Middle frontal gyrus (tissue), 1 donor: ENCODE measurements at regions not wholly inside any gene's neighbourhood (a gene's known extent, or its start where the extent isn't known, plus 50 kb on each side); places are given as distances from the start of the nearest gene placed in this dataset.

Source experiments
- DNase-seq: peaks from one replicate; pipeline ENCODE4 v3.0.0-alpha.2; 2015; ENCODE audit warnings: low spot score; ENCODE audit errors: extremely low spot score

DNA sequence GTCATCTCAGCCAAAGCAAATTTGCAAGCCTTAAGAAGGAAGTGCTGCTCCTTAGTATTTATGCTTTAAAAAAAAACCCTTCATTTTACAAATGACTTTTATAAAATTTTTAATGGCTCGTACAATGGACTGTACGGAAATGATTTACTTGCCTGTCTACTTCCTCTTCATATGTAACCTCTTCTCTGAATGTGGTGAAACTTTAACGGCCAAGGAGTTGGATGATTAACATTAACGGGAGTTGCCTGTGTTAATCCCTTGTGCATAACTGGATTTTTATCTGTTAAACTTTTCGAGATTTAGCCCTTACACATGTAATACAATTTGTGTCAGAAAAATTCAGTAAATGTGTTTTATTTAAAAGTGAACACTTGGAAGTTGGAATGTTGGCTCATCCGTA is 429.4 kb downstream of the TBC1D4 start:
- DNase-seq: no peak

DNA sequence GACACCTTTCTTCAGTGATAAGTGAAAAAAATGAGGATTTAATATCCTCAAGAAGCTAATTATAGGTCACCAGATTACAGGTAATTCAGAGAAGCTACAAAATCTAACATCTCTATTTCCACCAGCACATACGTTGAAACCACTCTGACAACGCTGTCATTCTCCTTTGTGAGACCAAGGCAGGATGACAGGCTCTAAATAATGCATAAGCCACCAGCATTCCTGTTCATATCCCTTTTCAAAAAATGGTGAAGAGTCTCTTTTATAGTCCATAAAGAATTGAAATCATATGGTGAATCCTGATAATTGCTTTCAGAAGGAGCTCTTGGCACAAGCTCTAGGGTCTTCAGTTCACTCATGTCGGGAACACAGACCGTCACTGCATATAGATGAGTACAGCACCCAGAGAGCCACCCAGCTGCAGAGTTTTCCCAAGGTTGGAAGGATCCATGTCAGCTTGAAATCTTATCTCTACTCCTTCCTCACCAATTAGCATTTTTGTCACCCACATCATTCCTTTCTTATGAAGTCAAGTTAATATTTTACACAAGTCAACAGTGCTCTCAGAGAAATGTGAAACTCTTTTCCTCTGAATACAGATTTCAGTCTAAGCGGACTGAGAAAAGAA is 431.4 kb downstream of the TBC1D4 start:
- no peak for DNase-seq

DNA sequence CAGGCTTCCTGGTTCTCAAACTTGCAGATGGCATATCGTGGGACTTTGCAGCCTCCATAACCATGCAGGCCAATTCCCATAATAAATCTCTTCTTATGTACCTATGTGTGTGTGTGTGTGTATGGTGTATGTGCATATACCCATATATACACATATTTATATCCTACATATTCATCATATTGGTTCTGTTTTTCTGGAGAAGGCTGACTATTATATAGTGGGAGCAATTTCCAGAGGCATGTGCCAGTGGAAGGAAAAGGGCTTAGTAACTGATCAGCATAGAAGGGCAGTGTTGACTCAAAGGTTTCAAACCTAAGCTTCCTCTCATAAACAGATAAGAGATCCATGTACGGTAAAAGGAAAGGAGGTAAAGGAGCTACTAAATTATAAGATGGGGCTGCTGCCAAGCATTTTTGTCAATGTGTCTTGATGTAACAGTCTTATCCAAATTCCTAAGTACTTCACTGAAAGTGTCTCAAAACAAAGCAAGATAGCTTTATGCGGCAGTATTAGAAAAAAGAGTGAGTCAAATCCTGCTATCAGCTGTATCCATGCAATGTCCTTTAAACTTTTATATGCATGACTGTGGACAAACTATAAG is 432.1 kb downstream of the TBC1D4 start:
- DNase-seq: no peak

DNA sequence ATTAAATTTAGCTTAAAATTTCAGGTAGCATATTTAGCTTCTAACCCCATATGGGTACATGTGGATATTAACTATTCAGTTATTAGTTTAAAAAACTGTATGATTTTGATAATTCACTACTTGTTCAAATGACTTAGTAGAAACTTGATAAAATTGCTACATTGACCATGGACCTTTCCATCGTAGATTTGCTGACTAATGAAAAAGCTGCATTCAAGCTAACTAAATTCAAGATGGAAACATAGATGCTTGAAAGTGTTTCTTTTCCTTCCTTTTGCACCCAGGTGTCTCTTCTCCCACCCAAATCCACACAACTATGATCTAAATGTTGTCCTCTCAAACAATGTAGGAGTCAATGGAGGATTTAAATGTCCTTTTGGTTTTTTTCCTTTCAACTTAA is 439.2 kb downstream of the TBC1D4 start:
- no peak for DNase-seq

DNA sequence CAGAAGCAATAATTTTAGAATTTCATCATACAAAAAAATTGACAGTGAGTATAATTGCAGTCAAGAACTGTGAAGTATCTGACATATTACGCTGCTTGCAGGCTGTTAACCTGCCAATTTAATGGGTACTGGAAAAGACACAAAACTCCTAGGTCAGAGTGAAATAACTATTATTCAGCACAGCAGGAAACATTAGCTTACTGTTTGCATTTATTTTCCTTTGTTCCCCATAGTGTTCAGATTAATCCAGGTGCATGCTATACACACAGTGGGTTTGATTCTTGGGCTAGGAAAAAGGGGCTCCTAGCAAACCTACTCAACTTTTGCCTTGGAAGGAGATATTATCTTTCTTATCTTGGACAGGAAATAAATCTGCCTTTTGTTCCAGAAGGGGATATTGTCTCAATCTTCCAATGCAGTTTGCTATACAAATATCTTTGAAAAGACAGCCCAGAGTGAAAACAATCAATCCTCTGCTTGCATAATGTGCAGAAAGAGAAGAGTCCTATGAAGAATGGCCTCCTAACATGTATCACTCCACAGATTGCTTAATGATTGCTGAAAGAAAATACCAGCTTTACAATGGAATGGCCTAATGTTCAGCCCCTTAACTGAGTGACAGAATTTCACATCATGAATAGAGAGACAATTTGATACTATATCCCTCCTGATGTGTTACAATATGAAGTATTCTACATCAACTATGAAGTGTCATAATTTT is 443.4 kb downstream of the TBC1D4 start:
- DNase-seq: no peak

DNA sequence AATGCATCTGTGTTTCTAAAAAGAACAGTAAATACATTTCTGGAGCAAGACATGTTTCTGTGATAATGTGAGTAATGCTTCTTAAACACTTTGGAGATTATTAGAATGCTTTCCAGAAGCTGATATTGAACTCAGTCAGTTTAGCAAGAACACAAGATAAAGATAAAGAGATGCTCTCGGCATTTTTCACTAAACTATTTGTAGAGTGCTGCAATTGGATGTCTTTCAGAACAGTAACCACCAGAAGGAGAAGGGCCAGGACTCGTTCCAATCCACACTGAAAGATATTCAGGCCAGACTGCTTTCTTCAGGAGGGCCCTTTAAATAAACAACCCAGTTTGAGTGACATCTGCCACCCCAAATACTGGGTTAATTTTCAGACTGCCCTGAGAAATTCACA is 456.0 kb downstream of the TBC1D4 start:
- DNase-seq: no peak

DNA sequence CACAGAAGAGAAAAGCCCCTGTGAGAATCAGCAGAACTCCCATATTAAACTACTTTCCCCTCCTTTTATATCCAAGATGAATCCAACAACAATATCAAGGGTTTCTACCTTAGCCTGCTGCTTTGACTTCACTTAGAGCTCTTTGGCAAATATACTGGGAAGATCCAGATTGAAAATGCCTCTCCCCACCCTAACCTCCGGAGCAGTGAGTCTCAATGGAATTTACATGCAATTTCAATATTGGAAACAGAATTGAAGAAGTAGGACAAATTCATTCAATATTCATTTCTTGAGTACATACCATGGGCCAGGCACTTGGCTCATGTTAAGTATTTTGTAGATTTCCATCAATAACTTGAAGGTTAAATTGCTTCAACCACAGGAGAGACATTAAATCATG is 457.4 kb downstream of the TBC1D4 start:
- no peak for DNase-seq

DNA sequence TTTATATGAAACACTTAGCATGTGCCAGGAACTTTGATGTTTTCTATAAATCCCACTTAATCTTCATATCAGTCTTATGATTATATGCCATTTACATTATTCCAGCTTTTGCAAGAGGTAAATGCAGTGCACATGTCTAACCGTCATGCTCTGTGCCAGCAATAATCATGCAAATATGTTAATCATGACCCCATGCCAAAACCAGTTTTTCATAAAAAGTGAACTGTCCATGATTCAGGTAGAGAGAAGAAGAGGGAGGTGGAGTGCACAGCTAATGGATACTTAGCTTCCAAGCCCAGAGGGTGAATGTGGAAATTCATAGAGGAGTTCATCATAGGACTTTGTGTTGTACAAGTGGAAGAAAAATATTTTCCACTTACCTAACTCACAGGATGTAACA is 458.4 kb downstream of the TBC1D4 start:
- no peak for DNase-seq

DNA sequence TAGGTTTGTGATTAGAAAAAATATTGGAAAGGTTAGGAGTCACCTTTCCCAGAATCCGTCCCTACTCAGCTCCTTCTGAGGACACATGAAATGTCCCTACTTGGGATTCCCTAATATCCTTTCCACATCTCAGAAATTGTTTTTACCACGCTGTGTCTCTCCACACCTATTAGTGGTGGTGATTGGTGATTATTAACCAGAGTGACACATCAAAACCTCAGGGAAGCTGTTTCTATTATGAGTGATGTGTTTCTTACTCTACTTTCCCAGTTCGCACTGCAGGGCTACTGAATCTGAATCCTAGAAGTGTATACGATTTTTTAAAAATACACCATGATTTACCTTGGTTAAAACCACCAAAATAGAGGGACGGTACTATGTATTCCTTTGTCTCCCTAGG is 460.8 kb downstream of the TBC1D4 start:
- no peak for DNase-seq

DNA sequence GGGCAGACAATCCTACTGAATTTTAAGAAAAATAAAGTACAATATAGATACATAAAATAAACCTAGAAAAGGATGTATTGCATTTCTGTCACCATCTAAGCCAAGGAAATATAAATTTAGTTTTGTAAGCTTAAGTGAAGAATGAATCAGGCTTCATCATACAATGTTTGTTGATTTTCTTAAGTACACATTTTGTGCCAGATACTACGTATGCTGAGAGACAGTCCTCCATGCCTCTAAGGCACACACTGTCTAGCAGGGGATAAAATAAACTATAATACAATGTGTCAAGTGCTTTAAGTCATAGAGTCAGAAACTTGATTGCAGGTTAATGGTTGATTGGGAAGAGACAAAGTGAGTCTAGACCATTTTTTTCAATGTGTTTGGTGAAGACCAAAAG is 465.7 kb downstream of the TBC1D4 start:
- DNase-seq: no peak

DNA sequence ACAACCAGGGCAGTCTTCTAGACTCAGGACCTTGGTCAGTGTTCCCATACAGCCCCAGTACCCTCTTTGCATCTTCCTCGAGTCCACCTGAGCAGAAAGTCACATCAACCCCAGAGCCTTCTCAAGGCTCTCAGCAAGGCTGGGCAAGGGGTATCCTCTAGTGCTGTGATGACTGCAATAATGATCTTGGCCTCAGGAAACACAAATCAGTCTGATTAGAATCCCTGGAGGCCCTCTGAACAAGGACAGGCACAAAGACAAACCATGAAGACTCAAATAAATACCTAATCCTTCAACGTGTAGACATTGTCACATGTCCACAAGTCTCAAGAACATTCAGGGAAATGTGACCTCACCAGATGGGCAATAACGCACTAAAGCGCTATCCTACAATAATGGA is 468.2 kb downstream of the TBC1D4 start:
- no peak for DNase-seq

DNA sequence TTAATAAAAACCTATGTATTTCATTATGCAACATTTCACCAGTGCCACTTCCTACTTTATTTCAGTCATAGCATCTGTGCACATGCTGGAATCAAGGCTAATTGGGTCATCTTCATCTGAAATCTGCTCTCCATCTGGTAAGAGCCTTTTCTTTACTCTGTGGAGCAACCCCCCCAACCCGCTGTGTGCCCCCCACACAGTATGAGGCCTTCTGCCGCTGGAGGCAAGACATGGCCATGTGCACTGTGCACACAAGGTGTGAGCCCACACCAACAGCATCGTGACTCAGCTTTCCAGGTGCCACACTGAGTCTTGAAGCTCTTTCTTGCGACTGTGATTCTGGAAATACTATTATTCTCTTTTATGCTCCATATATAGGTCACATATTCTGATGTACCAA is 471.0 kb downstream of the TBC1D4 start:
- DNase-seq: no peak

DNA sequence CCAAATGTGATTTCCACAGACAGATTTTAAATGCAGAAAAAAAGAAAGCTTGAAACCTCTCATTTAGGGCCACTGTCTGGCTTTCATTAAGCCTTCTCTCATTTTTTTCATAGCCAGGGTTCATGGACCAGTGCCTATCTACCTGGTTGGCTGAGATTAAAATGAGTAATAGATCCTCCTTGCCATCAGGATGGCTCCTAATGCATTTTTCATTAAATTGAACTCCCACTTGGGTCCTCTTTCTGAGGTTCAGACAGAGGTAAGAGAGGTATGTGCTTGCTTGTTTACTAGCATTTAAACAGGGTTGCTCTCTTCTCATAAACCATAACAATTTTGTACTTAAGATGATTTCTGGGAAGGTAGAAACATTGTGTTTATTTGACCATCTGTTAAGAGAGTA is 473.0 kb downstream of the TBC1D4 start:
- DNase-seq: no peak

DNA sequence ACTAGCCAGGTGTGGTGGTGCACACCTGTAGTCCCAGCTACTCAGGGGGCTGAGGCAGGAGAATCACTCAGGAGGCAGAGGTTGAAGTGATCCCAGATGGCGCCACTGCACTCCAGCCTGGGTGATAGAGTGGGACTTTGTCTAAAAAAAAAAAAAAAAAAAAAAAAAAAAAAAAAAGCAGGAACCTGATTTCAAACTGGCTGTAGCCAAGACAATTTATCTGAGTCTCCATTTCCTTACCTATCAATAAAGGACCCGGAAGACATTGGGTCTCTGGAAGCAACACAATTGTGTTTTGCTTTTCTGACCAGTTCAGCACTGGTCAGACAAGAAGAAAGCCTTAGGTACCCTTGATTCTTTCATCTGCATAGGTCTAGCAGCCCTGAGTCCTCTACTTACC is 491.0 kb downstream of the TBC1D4 start:
- DNase-seq: no peak

DNA sequence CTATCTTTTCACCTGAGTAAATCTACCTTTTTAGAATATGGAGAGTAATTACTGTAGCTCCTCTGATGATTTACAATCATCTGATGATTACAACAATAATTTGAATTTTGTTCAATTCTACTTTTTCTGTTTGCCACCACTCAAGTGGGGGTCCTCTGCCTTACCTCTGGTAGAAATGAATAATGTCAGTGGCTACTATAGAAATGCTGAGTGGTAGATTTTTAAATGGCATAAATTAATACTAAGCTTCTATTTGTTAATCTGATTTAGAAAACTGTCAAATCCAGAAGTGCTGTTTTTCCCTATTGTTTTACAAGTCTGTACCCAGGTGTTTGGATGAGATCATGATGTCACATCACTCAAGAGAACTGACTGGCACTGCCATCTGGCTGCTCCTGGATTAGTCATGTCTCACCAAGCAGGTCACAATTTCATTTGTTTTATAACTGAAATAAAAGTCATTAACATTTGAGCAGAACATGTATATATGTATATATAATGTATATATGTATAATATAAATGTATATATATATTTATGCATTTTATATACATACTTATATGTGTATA is 494.8 kb downstream of the TBC1D4 start:
- no peak for DNase-seq

DNA sequence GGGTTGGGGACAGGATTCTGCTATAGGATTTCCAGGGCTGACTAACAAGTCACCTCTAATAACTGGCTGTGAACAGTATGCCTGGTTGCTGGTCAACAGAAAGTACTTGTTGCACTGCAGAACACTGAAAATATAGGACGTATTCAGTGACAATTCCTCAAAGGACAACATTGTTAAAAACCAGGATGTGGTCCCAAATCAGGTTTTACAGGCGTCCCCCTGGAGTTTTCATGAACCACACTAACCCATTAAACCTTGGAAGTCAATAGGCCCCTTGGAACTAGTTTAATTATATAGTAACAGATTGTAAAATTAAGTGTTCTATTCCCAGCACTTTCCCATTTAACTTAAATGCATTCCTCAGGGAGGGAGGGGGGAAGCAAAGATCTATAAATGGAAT is 495.4 kb downstream of the TBC1D4 start:
- DNase-seq: no peak

DNA sequence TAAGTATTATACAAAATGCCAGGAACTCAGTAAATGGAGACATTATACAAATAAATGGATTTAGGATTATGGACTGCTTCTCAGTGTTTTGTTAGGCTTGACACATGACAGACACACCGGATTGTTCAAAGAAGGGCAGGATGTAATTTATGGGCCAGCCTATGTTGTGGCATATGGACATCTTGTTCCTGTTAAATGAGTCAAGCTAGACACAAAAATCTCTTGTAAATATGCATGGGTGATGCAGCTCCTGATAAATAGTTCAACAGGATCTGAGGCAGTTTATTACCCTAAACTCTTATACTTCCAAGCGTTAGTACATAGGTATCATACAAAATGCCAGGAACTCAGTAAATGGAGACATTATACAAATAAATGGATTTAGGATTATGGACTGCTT is 502.3 kb downstream of the TBC1D4 start:
- no peak for DNase-seq

DNA sequence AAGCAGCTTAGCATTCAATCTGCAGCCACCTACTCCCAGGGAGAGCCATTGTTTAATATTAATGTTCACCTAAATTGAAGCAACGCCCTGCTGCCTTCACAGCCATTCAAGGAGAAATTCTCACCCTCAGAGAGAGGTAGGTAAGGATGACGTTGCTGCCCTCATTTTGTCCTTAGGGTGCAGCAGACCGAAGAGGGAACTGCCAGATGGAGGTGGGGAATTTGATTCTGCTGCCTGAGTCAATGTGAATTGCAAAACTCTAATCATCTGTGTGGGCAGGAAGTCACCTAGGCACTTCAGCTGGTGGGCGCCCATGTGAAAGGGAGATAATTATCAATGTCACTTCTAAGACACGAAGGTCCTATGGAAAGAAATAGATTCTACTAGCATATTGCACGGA is 503.4 kb downstream of the TBC1D4 start:
- no peak for DNase-seq

DNA sequence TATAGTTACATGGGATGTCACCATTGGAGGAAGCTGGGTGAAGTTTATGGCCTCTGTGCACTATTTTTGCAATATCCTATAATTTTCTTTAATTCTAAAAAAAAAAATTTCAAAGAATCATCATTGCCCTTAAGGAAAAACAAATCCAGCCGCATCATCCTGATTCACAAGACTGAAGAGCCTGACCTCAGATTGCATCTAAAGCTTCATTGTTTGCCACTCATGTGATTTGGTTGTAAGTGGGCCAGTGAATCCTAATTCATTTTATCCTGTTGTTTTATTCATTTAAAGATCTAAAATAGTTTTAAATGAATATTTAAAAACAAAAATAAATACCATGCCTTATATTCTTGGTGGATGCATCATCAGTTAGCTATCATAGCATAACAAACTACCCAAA is 504.5 kb downstream of the TBC1D4 start:
- DNase-seq: no peak

DNA sequence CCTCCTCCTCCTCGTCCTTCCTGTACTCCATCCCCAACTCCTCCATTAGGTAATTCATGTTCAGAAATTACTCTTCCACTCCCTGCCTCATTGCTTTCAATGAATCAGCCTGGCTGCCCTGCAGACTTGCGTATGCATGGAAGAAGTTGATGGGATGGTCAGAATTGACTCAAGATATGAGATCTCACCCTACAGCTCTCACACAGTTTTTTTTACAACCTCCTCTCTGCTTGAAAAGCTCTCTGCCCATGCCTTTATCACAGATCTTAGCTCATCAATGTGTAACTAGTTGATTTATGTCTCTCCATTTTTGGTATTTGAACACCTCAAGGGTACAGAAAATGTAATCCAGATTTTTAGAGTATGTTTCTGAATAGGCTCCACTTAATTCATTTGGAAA is 506.9 kb downstream of the TBC1D4 start:
- no peak for DNase-seq

DNA sequence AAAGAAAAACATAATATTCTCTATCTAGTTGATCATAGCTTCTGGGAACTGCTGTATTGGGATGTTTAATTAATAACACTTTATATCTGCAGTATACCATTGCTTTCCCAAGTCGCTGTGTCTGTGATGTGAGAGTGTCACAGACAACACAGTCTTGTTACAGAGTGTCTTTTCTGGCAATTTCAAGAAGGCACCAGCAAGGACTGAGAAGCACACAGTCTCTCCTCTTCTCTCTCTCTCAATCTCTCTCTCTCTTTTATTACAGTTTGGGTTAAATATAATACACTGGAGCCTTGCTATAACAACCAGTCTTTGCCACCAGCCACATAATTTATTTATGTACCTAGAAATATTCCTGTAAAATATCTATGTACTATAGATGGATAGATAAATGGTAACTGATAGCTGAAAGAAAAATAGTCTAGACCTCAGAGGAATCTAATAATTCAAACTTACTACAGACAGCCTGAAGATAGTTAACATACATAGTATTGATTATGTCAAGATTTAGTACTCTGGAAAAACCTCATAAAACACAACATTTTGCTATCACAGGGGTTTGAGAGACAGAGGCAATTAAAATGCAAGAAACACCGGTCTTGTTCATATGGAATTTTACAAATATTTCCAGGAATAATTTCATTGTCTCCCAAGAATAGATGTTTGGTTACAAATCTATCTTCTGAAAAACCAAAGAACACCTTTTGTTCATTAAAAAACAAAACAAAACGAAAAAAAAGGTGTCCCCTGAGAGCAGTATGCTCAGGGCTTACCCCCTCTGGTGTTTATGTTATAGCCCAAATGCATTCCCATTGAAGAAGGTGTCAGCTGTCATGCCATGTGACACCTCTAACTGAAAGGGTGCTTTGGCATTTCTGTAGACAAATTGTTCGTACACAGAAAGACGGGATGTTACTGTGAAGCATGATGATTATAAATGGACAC is 507.8 kb downstream of the TBC1D4 start:
- no peak for DNase-seq

DNA sequence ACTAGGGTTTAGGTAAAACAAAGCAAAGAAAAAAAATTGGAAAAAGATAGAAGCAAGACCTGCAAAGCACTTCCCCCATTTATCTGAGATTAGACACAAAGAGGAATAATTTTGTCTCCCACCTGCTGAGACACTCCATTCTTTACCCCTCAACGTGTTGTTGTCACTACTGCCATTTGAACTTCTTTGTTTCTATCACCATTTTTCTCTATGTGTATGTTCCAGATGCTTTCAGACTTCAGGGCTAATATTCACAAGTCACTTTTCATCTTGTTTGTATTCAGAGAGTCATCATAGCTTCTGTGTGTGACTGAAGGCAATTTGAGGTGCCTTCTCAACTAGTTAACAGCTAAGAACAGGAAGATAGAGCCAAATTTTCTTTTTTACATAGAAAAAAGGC is 512.5 kb downstream of the TBC1D4 start:
- no peak for DNase-seq
